ENCODE measurements at regions not wholly inside any gene's neighbourhood (a gene's known extent, or its start where the extent isn't known, plus 50 kb on each side); places are given as distances from the start of the nearest gene placed in this dataset.

- H3K9me3 ChIP-seq (ENCODE audit: control insufficient read depth, insufficient read depth, low read length) = no peaks in the 10 kb centered on the region
- no peaks in the 10 kb centered on the region for H3K79me2 ChIP-seq (ENCODE audit: control insufficient read depth, low read length)
- TF ChIP-seq CTCF (IDR thresholded peaks at IDR 0.05; ENCODE audit: low read depth, low read length, poor library complexity, severe bottlenecking) = no peak
- no peak for TF ChIP-seq EZH2phosphoT487 (IDR thresholded peaks at IDR 0.05; ENCODE audit: borderline replicate concordance, low read length)
- no peaks in the 10 kb centered on the region for H3K36me3 ChIP-seq (ENCODE audit: control insufficient read depth, low read length)
- no peak overlapping the region for H3K4me3 ChIP-seq (ENCODE audit: low read length)
- H3K9me2 ChIP-seq (replicated peaks; ENCODE audit: control insufficient read depth, low read length) = no peaks in the 10 kb centered on the region
- no peaks in the 10 kb centered on the region for H4K20me1 ChIP-seq (ENCODE audit: control insufficient read depth, insufficient read depth, low read depth, low read length)
- no peaks in the 10 kb centered on the region for H3F3A ChIP-seq (ENCODE audit: control insufficient read depth, insufficient read depth)
- no peaks in the 10 kb centered on the region for H3K27me3 ChIP-seq (ENCODE audit: control insufficient read depth, low read length)
- no peak overlapping the region for H3K27ac ChIP-seq (ENCODE audit: low read depth, low read length)
- no peaks in the 10 kb centered on the region for H3K4me1 ChIP-seq (ENCODE audit: control insufficient read depth, low read length)
- H3K4me2 ChIP-seq (ENCODE audit: low read length) = no peak overlapping the region
Measured at GRCh38 chr20:47957135-47957534, 171.9 kb upstream of the SULF2 start.

- Histone ChIP-seq H3F3A (ENCODE audit: control insufficient read depth, insufficient read depth) (no peaks in the 10 kb centered on the region), H3K4me1 (ENCODE audit: control insufficient read depth, low read length) (no peaks in the 10 kb centered on the region), H3K9me3 (ENCODE audit: control insufficient read depth, insufficient read depth, low read length) (no peaks in the 10 kb centered on the region), H3K36me3 (ENCODE audit: control insufficient read depth, low read length) (no peaks in the 10 kb centered on the region), H3K4me2 (ENCODE audit: low read length) (no peak overlapping the region), H4K20me1 (ENCODE audit: control insufficient read depth, insufficient read depth, low read depth, low read length) (no peaks in the 10 kb centered on the region), H3K27me3 (ENCODE audit: control insufficient read depth, low read length) (no peaks in the 10 kb centered on the region), H3K9me2 (replicated peaks; ENCODE audit: control insufficient read depth, low read length) (no peaks in the 10 kb centered on the region), H3K79me2 (ENCODE audit: control insufficient read depth, low read length) (no peaks in the 10 kb centered on the region), H3K4me3 (ENCODE audit: low read length) (no peak overlapping the region), H3K27ac (ENCODE audit: low read depth, low read length) (no peak overlapping the region)
- TF ChIP-seq EZH2phosphoT487 (IDR thresholded peaks at IDR 0.05; ENCODE audit: borderline replicate concordance, low read length) (no peak), CTCF (IDR thresholded peaks at IDR 0.05; ENCODE audit: low read depth, low read length, poor library complexity, severe bottlenecking) (no peak)
Measured at GRCh38 chr20:47956268-47956995, 171.2 kb upstream of the SULF2 start.

DNA sequence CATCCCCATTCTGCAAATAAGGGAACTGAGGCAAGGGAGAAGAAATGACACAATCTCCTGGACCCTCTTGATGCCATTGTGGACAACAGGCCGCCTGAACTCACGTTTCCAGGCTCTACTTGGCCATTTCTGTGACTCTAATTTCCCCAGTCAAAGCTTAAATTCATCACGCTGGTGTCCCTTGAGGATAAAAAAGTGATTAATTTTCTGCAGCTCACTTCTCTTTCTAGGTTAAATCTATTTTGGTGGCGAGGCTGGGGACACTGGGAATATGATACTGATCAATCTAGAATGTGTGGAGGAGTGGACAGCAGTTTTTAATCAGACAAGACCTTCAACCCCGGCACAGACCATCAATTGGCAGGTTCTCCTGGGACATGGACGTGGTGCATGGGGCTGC is 168.2 kb upstream of the SULF2 start:
- TF ChIP-seq CTCF (IDR thresholded peaks at IDR 0.05; ENCODE audit: low read depth, low read length, poor library complexity, severe bottlenecking) (no peak), EZH2phosphoT487 (IDR thresholded peaks at IDR 0.05; ENCODE audit: borderline replicate concordance, low read length) (no peak)
- Histone ChIP-seq H3K79me2 (ENCODE audit: control insufficient read depth, low read length) (no peaks in the 10 kb centered on the region), H4K20me1 (ENCODE audit: control insufficient read depth, insufficient read depth, low read depth, low read length) (no peaks in the 10 kb centered on the region), H3K4me2 (ENCODE audit: low read length) (no peak overlapping the region), H3K4me1 (ENCODE audit: control insufficient read depth, low read length) (no peaks in the 10 kb centered on the region), H3K9me2 (replicated peaks; ENCODE audit: control insufficient read depth, low read length) (no peaks in the 10 kb centered on the region), H3K4me3 (ENCODE audit: low read length) (no peak overlapping the region), H3K36me3 (ENCODE audit: control insufficient read depth, low read length) (no peaks in the 10 kb centered on the region), H3K9me3 (ENCODE audit: control insufficient read depth, insufficient read depth, low read length) (no peaks in the 10 kb centered on the region), H3K27me3 (ENCODE audit: control insufficient read depth, low read length) (no peaks in the 10 kb centered on the region), H3K27ac (ENCODE audit: low read depth, low read length) (no peak overlapping the region), H3F3A (ENCODE audit: control insufficient read depth, insufficient read depth) (no peaks in the 10 kb centered on the region)
